CD1c-positive myeloid dendritic cell (primary cell): ENCODE measurements at regions not wholly inside any gene's neighbourhood (a gene's known extent, or its start where the extent isn't known, plus 50 kb on each side); places are given as distances from the start of the nearest gene placed in this dataset.

Experiments
- DNase-seq: peaks from one replicate; pipeline ENCODE4 v3.0.0-alpha.2; 2016; ENCODE audit errors: extremely low spot score

- DNase-seq: no peak
Observed at GRCh38 chr7:27459731-27460053, 203.0 kb downstream of the HIBADH start.

GRCh38 chr7:27462575-27463270, 200.0 kb downstream of the HIBADH start:
- no peak for DNase-seq

- DNase-seq: no peak
Observed at GRCh38 chr7:27464970-27465369, 197.7 kb downstream of the HIBADH start.

GRCh38 chr7:27466703-27467102, 196.0 kb downstream of the HIBADH start:
- no peak for DNase-seq

- no peak for DNase-seq
Observed at GRCh38 chr7:27472043-27472442, 190.6 kb downstream of the HIBADH start.
